ENCODE measurements at regions not wholly inside any gene's neighbourhood (a gene's known extent, or its start where the extent isn't known, plus 50 kb on each side); places are given as distances from the start of the nearest gene placed in this dataset.

- no peak overlapping the region for H3K27ac ChIP-seq (ENCODE audit: low read length)
- peaks cover 5 to 11% of the 10 kb centered on the region in 2 donors for H3K4me1 ChIP-seq (ENCODE audit: control insufficient read depth in 1 of 2, insufficient read depth in 2 of 2, low read length in 2 of 2)
- H3K36me3 ChIP-seq (ENCODE audit: control insufficient read depth in 1 of 2, insufficient read depth in 2 of 2, low read length in 2 of 2), result no peaks in the 10 kb centered on the region
- H3K9me3 ChIP-seq (ENCODE audit: control insufficient read depth in 1 of 2, low read length in 2 of 2), result no peaks in the 10 kb centered on the region
- H3K4me3 ChIP-seq (ENCODE audit: low read depth in 1 of 2, low read length in 2 of 2), result no peak overlapping the region
- no peaks in the 10 kb centered on the region for H3K27me3 ChIP-seq (ENCODE audit: low read depth, low read length)
These were observed 182.8 kb downstream of the NRIP1 start for GRCh38 chr21:14881863-14882499.

DNA sequence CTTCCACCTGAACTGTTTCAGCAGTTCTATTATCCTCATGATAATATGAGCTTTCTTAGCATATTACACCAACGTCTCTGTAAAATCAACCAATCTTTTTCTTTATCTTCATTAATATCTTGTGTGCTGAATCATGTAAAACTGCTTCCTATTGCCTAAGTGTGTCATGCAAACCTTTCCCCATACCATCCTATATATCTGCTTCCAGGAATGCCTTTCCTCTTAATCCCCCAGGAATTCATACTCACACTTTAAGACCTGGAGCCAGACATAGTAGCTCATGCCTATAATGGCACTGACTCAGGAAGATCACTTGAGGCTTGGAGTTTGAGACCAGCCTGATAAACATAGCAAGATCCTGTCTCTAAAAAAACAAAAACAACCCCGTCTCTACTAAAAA is 183.9 kb downstream of the NRIP1 start:
- Histone ChIP-seq H3K4me1 (ENCODE audit: control insufficient read depth in 1 of 2, insufficient read depth in 2 of 2, low read length in 2 of 2) (peaks cover 5 to 17% of the 10 kb centered on the region in 2 donors), H3K27me3 (ENCODE audit: low read depth, low read length) (no peaks in the 10 kb centered on the region), H3K27ac (ENCODE audit: low read length) (no peak overlapping the region), H3K9me3 (ENCODE audit: control insufficient read depth in 1 of 2, low read length in 2 of 2) (no peaks in the 10 kb centered on the region), H3K4me3 (ENCODE audit: low read depth in 1 of 2, low read length in 2 of 2) (no peak overlapping the region), H3K36me3 (ENCODE audit: control insufficient read depth in 1 of 2, insufficient read depth in 2 of 2, low read length in 2 of 2) (no peaks in the 10 kb centered on the region)

- Histone ChIP-seq H3K4me3 (ENCODE audit: low read depth in 1 of 2, low read length in 2 of 2) (no peak overlapping the region), H3K36me3 (ENCODE audit: control insufficient read depth in 1 of 2, insufficient read depth in 2 of 2, low read length in 2 of 2) (no peaks in the 10 kb centered on the region), H3K27ac (ENCODE audit: low read length) (no peak overlapping the region), H3K9me3 (ENCODE audit: control insufficient read depth in 1 of 2, low read length in 2 of 2) (no peaks in the 10 kb centered on the region), H3K27me3 (ENCODE audit: low read depth, low read length) (no peaks in the 10 kb centered on the region), H3K4me1 (ENCODE audit: control insufficient read depth in 1 of 2, insufficient read depth in 2 of 2, low read length in 2 of 2) (peaks cover 5 to 18% of the 10 kb centered on the region in 2 donors)
These were observed 185.3 kb downstream of the NRIP1 start for GRCh38 chr21:14879458-14879857.

- H3K36me3 ChIP-seq (ENCODE audit: control insufficient read depth in 1 of 2, insufficient read depth in 2 of 2, low read length in 2 of 2), result no peaks in the 10 kb centered on the region
These were observed 185.8 kb downstream of the NRIP1 start for GRCh38 chr21:14878971-14879370.

GRCh38 chr21:14877581-14878228 is 187.1 kb downstream of the NRIP1 start:
- H3K36me3 ChIP-seq (ENCODE audit: control insufficient read depth in 1 of 2, insufficient read depth in 2 of 2, low read length in 2 of 2), result no peaks in the 10 kb centered on the region
- H3K9me3 ChIP-seq (ENCODE audit: control insufficient read depth in 1 of 2, low read length in 2 of 2), result no peaks in the 10 kb centered on the region
- no peak overlapping the region for H3K4me3 ChIP-seq (ENCODE audit: low read depth in 1 of 2, low read length in 2 of 2)
- H3K4me1 ChIP-seq (ENCODE audit: control insufficient read depth in 1 of 2, insufficient read depth in 2 of 2, low read length in 2 of 2), result peaks cover 5 to 18% of the 10 kb centered on the region in 2 donors
- H3K27ac ChIP-seq (ENCODE audit: low read length), result no peak overlapping the region
- H3K27me3 ChIP-seq (ENCODE audit: low read depth, low read length), result no peaks in the 10 kb centered on the region

More at GRCh38 chr21:14878971-14879370, 185.8 kb downstream of the NRIP1 start:
- H3K4me1 ChIP-seq (ENCODE audit: control insufficient read depth in 1 of 2, insufficient read depth in 2 of 2, low read length in 2 of 2), result peaks cover 5 to 18% of the 10 kb centered on the region in 2 donors
- H3K27me3 ChIP-seq (ENCODE audit: low read depth, low read length), result no peaks in the 10 kb centered on the region
- H3K27ac ChIP-seq (ENCODE audit: low read length), result no peak overlapping the region
- no peaks in the 10 kb centered on the region for H3K9me3 ChIP-seq (ENCODE audit: control insufficient read depth in 1 of 2, low read length in 2 of 2)
- no peak overlapping the region for H3K4me3 ChIP-seq (ENCODE audit: low read depth in 1 of 2, low read length in 2 of 2)

DNA sequence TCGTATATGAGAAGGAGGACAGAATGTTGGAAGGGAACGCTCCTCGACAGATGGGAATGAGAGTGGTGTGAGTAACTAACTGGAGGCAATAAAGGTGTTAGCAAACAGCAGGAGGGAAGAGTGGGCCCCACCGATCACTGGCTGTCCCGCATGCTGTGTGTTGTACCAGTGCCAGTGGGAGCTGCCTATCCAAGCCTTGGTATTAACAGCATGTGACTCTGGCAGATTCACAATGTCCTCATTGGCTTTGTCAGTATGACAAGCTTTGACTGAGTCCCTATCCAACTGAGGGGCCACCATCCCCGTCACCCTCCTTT is 188.3 kb downstream of the NRIP1 start:
- Histone ChIP-seq H3K27me3 (ENCODE audit: low read depth, low read length) (no peaks in the 10 kb centered on the region), H3K4me1 (ENCODE audit: control insufficient read depth in 1 of 2, insufficient read depth in 2 of 2, low read length in 2 of 2) (peaks cover 5 to 18% of the 10 kb centered on the region in 2 donors), H3K27ac (ENCODE audit: low read length) (no peak overlapping the region), H3K4me3 (ENCODE audit: low read depth in 1 of 2, low read length in 2 of 2) (no peak overlapping the region), H3K9me3 (ENCODE audit: control insufficient read depth in 1 of 2, low read length in 2 of 2) (no peaks in the 10 kb centered on the region), H3K36me3 (ENCODE audit: control insufficient read depth in 1 of 2, insufficient read depth in 2 of 2, low read length in 2 of 2) (no peaks in the 10 kb centered on the region)

GRCh38 chr21:14875704-14876523 is 188.9 kb downstream of the NRIP1 start:
- H3K27ac ChIP-seq (ENCODE audit: low read length), result no peak overlapping the region

GRCh38 chr21:14875186-14875585 is 189.6 kb downstream of the NRIP1 start:
- no peak overlapping the region for H3K4me3 ChIP-seq (ENCODE audit: low read depth in 1 of 2, low read length in 2 of 2)
- H3K36me3 ChIP-seq (ENCODE audit: control insufficient read depth in 1 of 2, insufficient read depth in 2 of 2, low read length in 2 of 2), result no peaks in the 10 kb centered on the region
- no peaks in the 10 kb centered on the region for H3K9me3 ChIP-seq (ENCODE audit: control insufficient read depth in 1 of 2, low read length in 2 of 2)
- peaks cover 5 to 18% of the 10 kb centered on the region in 2 donors for H3K4me1 ChIP-seq (ENCODE audit: control insufficient read depth in 1 of 2, insufficient read depth in 2 of 2, low read length in 2 of 2)
- no peaks in the 10 kb centered on the region for H3K27me3 ChIP-seq (ENCODE audit: low read depth, low read length)
- H3K27ac ChIP-seq (ENCODE audit: low read length), result no peak overlapping the region

More at GRCh38 chr21:14875704-14876523, 188.9 kb downstream of the NRIP1 start:
- Histone ChIP-seq H3K36me3 (ENCODE audit: control insufficient read depth in 1 of 2, insufficient read depth in 2 of 2, low read length in 2 of 2) (no peaks in the 10 kb centered on the region), H3K27me3 (ENCODE audit: low read depth, low read length) (no peaks in the 10 kb centered on the region), H3K9me3 (ENCODE audit: control insufficient read depth in 1 of 2, low read length in 2 of 2) (no peaks in the 10 kb centered on the region), H3K4me1 (ENCODE audit: control insufficient read depth in 1 of 2, insufficient read depth in 2 of 2, low read length in 2 of 2) (peaks cover 5 to 18% of the 10 kb centered on the region in 2 donors), H3K4me3 (ENCODE audit: low read depth in 1 of 2, low read length in 2 of 2) (no peak overlapping the region)

GRCh38 chr21:14874379-14874778 is 190.4 kb downstream of the NRIP1 start:
- Histone ChIP-seq H3K27ac (ENCODE audit: low read length) (no peak overlapping the region), H3K4me1 (ENCODE audit: control insufficient read depth in 1 of 2, insufficient read depth in 2 of 2, low read length in 2 of 2) (peaks cover 5 to 18% of the 10 kb centered on the region in 2 donors)

GRCh38 chr21:14871861-14872260 is 192.9 kb downstream of the NRIP1 start:
- no peak overlapping the region for H3K4me3 ChIP-seq (ENCODE audit: low read depth in 1 of 2, low read length in 2 of 2)
- no peaks in the 10 kb centered on the region for H3K36me3 ChIP-seq (ENCODE audit: control insufficient read depth in 1 of 2, insufficient read depth in 2 of 2, low read length in 2 of 2)
- no peak overlapping the region for H3K27ac ChIP-seq (ENCODE audit: low read length)
- H3K4me1 ChIP-seq (ENCODE audit: control insufficient read depth in 1 of 2, insufficient read depth in 2 of 2, low read length in 2 of 2), result peaks cover 0 to 17% of the 10 kb centered on the region in 2 donors
- H3K27me3 ChIP-seq (ENCODE audit: low read depth, low read length), result no peaks in the 10 kb centered on the region
- no peaks in the 10 kb centered on the region for H3K9me3 ChIP-seq (ENCODE audit: control insufficient read depth in 1 of 2, low read length in 2 of 2)

More at GRCh38 chr21:14874379-14874778, 190.4 kb downstream of the NRIP1 start:
- H3K27me3 ChIP-seq (ENCODE audit: low read depth, low read length), result no peaks in the 10 kb centered on the region
- no peak overlapping the region for H3K4me3 ChIP-seq (ENCODE audit: low read depth in 1 of 2, low read length in 2 of 2)
- no peaks in the 10 kb centered on the region for H3K9me3 ChIP-seq (ENCODE audit: control insufficient read depth in 1 of 2, low read length in 2 of 2)
- no peaks in the 10 kb centered on the region for H3K36me3 ChIP-seq (ENCODE audit: control insufficient read depth in 1 of 2, insufficient read depth in 2 of 2, low read length in 2 of 2)

DNA sequence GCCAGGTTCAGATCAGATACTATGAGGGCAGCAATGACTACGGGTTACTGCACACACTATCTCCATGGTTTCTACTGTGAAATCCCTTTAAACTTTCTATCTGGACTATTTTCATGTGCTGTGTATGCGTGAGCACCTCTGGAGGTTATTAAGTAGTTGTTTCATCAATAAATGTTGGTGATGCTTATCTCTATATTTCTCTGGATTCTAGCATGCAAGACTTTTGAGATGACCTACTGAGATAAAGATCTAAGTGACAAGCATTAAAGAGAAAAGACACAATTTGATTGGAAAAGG is 194.0 kb downstream of the NRIP1 start:
- H3K4me3 ChIP-seq (ENCODE audit: low read depth in 1 of 2, low read length in 2 of 2), result no peak overlapping the region
- peaks cover 0 to 10% of the 10 kb centered on the region in 2 donors for H3K4me1 ChIP-seq (ENCODE audit: control insufficient read depth in 1 of 2, insufficient read depth in 2 of 2, low read length in 2 of 2)
- H3K27me3 ChIP-seq (ENCODE audit: low read depth, low read length), result no peaks in the 10 kb centered on the region
- no peaks in the 10 kb centered on the region for H3K9me3 ChIP-seq (ENCODE audit: control insufficient read depth in 1 of 2, low read length in 2 of 2)
- no peaks in the 10 kb centered on the region for H3K36me3 ChIP-seq (ENCODE audit: control insufficient read depth in 1 of 2, insufficient read depth in 2 of 2, low read length in 2 of 2)
- H3K27ac ChIP-seq (ENCODE audit: low read length), result no peak overlapping the region
